ENCODE measurements at regions not wholly inside any gene's neighbourhood (a gene's known extent, or its start where the extent isn't known, plus 50 kb on each side); places are given as distances from the start of the nearest gene placed in this dataset.

DNA sequence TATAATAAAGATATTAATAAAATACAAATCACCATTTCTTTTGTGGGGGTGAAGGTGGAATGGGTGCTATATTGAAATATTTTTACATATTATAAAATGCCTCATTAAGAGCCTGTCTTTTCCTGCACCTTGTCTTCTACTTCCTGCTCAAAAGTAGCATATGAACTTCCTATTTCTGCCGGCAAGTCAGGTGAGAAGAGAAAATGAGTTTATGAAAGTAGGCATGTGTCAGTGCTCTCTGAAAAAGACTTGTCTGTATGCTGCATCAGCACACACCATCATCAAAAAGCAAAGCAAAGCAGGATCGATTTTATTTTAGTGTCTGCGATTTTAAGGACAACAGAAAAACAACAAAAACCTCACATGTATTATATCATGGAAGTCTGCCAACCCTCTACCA is 114.2 kb downstream of the RAP2A start:
- TF ChIP-seq, protein P1, sequence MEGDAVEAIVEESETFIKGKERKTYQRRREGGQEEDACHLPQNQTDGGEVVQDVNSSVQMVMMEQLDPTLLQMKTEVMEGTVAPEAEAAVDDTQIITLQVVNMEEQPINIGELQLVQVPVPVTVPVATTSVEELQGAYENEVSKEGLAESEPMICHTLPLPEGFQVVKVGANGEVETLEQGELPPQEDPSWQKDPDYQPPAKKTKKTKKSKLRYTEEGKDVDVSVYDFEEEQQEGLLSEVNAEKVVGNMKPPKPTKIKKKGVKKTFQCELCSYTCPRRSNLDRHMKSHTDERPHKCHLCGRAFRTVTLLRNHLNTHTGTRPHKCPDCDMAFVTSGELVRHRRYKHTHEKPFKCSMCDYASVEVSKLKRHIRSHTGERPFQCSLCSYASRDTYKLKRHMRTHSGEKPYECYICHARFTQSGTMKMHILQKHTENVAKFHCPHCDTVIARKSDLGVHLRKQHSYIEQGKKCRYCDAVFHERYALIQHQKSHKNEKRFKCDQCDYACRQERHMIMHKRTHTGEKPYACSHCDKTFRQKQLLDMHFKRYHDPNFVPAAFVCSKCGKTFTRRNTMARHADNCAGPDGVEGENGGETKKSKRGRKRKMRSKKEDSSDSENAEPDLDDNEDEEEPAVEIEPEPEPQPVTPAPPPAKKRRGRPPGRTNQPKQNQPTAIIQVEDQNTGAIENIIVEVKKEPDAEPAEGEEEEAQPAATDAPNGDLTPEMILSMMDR (IDR thresholded peaks at IDR 0.05): no peak
- TF ChIP-seq POLR2AphosphoS5 (IDR thresholded peaks at IDR 0.05; ENCODE audit: insufficient read depth in 1 of 2, low read depth in 1 of 2) (no peak), POLR2A (IDR thresholded peaks at IDR 0.05) (no peak)
- H3K9me3 ChIP-seq: no peaks in the 10 kb centered on the region
- H3K27me3 ChIP-seq: no peaks in the 10 kb centered on the region
- no peak for DNase-seq (ENCODE audit: extremely low spot score in 2 of 2)
- intact Hi-C loops (cut with DNase I): no loop called here
- H3K4me3 ChIP-seq: no peak overlapping the region
- no peaks in the 10 kb centered on the region for H3K4me1 ChIP-seq
- peak overlapping the region; percentile 4 for H3K27ac ChIP-seq
- H3K36me3 ChIP-seq: no peaks in the 10 kb centered on the region

DNA sequence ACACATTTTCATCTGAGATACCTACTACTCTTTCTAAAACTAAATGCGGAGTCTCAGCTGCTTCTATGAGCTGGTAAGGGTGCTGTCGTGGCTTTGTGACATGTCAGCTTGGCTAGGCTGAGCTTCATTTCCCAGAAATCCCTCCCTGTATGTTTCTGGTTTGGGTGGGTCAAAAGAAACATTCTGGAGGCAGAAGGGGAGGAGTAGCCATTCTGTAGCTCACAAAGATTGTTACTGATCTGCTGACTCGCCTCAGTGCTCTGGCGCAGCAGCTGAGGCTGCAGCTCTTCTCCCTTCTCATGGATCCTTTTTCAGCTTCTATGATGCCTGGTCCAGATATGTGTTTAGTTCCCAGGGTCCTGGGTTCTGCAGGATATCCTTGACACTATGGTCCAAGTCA is 114.7 kb downstream of the RAP2A start:
- Histone ChIP-seq H3K27me3 (no peaks in the 10 kb centered on the region), H3K27ac (peak overlapping the region; percentile 42), H3K36me3 (no peaks in the 10 kb centered on the region), H3K4me3 (no peak overlapping the region), H3K4me1 (no peaks in the 10 kb centered on the region), H3K9me3 (no peaks in the 10 kb centered on the region)
- DNase-seq (ENCODE audit: extremely low spot score in 2 of 2): no peak
- TF ChIP-seq, protein P1 (IDR thresholded peaks at IDR 0.05): no peak
- TF ChIP-seq POLR2A (IDR thresholded peaks at IDR 0.05) (no peak), POLR2AphosphoS5 (IDR thresholded peaks at IDR 0.05; ENCODE audit: insufficient read depth in 1 of 2, low read depth in 1 of 2) (no peak)
- intact Hi-C loops (cut with DNase I): no loop called here

DNA sequence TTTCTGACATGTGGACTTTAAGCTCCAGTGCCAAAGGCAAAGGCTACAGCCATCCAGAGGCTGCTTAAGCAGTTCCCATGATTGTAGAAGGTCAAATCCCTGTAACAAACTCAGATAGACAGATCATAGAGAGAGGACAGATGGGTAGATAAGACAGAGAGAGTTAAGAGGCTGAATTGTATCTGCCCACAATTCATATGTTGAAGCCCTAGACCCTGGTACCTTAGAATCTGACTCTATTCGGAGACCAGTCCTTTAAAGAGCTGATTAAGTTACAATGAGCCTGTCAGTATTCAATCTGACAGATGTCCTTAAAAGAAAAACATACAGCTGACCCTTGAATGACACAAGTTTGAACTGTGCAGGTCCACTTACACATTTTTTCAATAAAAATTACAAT is 115.2 kb downstream of the RAP2A start:
- H3K36me3 ChIP-seq: no peaks in the 10 kb centered on the region
- no peak for TF ChIP-seq POLR2AphosphoS5 (IDR thresholded peaks at IDR 0.05; ENCODE audit: insufficient read depth in 1 of 2, low read depth in 1 of 2)
- TF ChIP-seq, protein P1 (IDR thresholded peaks at IDR 0.05): no peak
- TF ChIP-seq POLR2A (IDR thresholded peaks at IDR 0.05): no peak
- no peaks in the 10 kb centered on the region for H3K9me3 ChIP-seq
- H3K27me3 ChIP-seq: no peaks in the 10 kb centered on the region
- no peak for DNase-seq (ENCODE audit: extremely low spot score in 2 of 2)
- intact Hi-C loops (cut with DNase I): no loop called here
- H3K27ac ChIP-seq: peak overlapping the region; percentile 42
- H3K4me3 ChIP-seq: no peak overlapping the region
- H3K4me1 ChIP-seq: no peaks in the 10 kb centered on the region

DNA sequence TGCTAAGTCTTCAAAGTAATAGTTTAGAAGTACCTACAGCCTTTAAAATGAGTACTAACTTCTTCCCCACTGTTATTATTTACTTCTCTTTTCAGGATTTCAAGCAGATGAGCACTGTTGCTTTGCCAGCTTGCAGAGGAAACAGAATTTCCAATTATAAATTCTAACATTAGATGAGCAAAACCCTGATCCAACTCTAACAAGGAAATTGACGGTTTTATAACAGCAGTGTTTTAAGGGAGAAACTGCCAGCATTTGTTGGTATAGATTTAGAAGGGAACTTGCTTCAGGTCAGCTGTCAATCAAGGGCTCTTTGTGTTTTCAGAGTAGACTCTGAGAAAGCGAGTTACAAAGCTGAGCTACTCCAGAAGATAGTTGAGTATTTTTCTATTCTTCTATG is 120.5 kb downstream of the RAP2A start:
- TF ChIP-seq, protein P1 (IDR thresholded peaks at IDR 0.05): no peak
- TF ChIP-seq POLR2AphosphoS5 (IDR thresholded peaks at IDR 0.05; ENCODE audit: insufficient read depth in 1 of 2, low read depth in 1 of 2) (no peak), POLR2A (IDR thresholded peaks at IDR 0.05) (no peak)
- Histone ChIP-seq H3K27me3 (no peaks in the 10 kb centered on the region), H3K27ac (no peak overlapping the region), H3K9me3 (no peaks in the 10 kb centered on the region), H3K4me3 (no peak overlapping the region), H3K36me3 (no peaks in the 10 kb centered on the region), H3K4me1 (no peaks in the 10 kb centered on the region)
- intact Hi-C loops (cut with DNase I): no loop called here
- DNase-seq (ENCODE audit: extremely low spot score in 2 of 2): no peak

DNA sequence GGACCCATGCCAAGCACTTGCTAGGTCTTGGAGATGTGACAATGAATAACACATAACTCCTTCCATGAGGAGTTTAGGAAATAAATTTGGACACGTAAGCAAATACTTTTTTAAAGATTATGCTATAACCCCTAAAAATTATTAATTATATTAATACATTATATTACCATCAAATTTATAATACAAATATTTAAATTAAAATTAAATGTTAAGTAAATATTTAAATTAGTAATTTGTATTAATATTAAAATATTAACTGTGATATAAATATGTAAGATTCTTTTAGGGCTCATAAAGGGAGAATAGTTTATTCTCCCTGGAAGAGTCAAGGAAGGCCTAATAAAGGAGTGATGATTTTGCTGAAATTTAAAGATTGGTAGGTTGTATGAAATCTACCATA is 121.1 kb downstream of the RAP2A start:
- DNase-seq (ENCODE audit: extremely low spot score in 2 of 2): no peak

More for the DNA sequence above, 121.1 kb downstream of the RAP2A start:
- Histone ChIP-seq H3K9me3 (no peaks in the 10 kb centered on the region), H3K36me3 (no peaks in the 10 kb centered on the region), H3K4me1 (no peaks in the 10 kb centered on the region), H3K27me3 (no peaks in the 10 kb centered on the region), H3K27ac (no peak overlapping the region), H3K4me3 (no peak overlapping the region)
- intact Hi-C loops (cut with DNase I): no loop called here
- TF ChIP-seq, protein P1 (IDR thresholded peaks at IDR 0.05): no peak
- TF ChIP-seq POLR2AphosphoS5 (IDR thresholded peaks at IDR 0.05; ENCODE audit: insufficient read depth in 1 of 2, low read depth in 1 of 2): no peak
- no peak for TF ChIP-seq POLR2A (IDR thresholded peaks at IDR 0.05)

Measured in vagina (tissue), 2 donors.